ENCODE measurements at regions not wholly inside any gene's neighbourhood (a gene's known extent, or its start where the extent isn't known, plus 50 kb on each side); places are given as distances from the start of the nearest gene placed in this dataset.

DNA sequence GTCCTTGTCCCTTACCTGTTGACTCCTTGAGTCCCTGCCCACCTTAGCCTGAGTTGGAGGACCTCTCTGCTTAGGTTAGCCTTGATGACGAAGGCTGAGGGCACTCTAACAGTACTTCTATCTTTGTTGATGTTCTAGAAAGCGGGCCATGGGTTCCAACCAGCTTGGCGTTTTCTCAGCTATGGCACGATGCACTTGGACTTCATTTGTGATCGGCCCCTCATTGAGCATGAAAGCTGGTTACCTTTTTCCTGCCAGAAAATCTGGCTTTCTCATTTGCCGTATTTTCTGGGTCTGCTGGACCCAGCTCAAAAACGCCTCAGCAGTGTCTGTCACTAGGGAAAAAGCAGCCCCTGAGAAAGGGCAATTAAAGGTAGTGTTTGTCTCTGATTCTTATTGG, 290.8 kb downstream of the EMP1 start:
- no peak for DNase-seq

DNA sequence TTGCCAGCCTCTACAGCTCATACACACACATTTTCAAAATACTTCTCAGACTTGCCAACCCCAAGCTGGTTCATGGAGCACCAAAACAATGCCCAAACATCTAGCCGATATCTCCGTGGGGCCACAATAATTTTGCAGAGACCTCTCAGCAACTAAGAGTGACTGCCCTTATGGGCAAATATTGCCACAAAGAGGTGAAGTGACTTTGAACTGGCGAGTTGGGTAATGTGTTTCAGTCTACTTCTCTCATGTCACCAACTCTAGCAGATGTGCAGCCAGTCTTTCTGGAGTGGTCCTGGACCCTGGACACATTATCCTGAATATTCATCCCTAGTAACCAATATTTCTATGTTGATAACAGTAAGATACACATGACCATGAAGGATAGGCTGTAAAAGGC, 290.3 kb downstream of the EMP1 start:
- DNase-seq = no peak

GRCh38 chr12:13478650-13479181, 282.2 kb downstream of the EMP1 start:
- no peak for DNase-seq

GRCh38 chr12:13474381-13474780, 277.9 kb downstream of the EMP1 start:
- DNase-seq = no peak

- DNase-seq = no peak
Observed at GRCh38 chr12:13472690-13473089, 276.2 kb downstream of the EMP1 start.

GRCh38 chr12:13471471-13471870, 274.9 kb downstream of the EMP1 start:
- DNase-seq = no peak

DNA sequence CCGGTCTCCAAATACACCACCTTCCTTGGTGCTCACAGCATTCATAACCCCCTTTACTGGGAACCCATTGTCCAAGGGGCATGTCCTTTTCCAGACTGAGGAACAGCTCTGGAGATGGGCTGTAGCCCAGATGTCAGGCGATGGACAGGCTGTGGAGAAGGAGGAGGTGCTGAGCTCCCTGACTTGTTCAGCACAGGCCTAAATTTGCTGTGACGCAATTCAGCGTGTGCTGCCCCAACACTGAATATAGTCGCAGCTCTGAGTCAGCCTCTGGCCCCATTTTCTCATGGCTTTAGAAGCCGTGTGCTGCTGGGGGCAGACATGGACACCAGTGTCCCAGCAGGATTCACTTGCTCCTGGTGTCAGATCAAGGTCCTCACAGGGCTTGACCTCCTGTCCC, 269.1 kb downstream of the EMP1 start:
- no peak for DNase-seq

GRCh38 chr12:13463189-13463588, 266.7 kb downstream of the EMP1 start:
- DNase-seq = no peak

- no peak for DNase-seq
Observed at GRCh38 chr12:13462450-13462849, 265.9 kb downstream of the EMP1 start.

- no peak for DNase-seq
Observed at GRCh38 chr12:13455778-13456144, 259.2 kb downstream of the EMP1 start.

DNA sequence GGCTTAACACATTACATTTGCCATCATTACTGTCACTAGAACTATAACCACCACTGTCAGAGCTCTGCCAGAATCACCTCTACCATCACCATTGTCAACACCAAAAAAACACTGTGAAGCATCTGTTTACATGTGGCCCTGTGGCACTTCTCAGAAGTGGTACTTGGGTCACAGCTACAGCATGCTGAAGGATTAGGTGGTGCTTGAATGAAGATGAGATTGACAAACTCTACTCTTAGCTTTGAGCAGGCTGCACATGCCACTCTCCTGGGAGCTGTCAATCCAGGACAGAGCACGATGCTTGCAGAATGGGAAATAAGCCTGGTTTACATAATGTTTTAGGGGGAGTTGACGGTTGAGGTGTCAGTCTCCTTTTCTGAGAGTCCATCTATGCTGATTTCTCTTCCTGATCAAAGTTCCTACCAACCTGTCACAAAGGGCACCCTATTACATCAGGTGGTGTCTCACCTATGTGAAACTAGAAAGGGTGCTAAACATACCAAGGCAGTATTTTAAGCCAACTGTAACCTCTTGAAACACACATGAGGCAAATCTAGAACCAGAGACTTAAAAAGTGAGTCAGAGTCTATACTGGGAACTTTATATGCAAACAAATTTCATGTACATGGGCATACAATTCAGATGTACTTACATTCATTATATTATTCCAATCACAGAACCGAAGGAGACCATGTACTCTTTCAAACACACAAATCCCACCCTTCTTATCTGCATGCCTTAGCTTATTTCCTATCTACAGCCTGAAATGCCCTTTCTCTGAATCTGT, 258.7 kb downstream of the EMP1 start:
- DNase-seq = no peak

DNA sequence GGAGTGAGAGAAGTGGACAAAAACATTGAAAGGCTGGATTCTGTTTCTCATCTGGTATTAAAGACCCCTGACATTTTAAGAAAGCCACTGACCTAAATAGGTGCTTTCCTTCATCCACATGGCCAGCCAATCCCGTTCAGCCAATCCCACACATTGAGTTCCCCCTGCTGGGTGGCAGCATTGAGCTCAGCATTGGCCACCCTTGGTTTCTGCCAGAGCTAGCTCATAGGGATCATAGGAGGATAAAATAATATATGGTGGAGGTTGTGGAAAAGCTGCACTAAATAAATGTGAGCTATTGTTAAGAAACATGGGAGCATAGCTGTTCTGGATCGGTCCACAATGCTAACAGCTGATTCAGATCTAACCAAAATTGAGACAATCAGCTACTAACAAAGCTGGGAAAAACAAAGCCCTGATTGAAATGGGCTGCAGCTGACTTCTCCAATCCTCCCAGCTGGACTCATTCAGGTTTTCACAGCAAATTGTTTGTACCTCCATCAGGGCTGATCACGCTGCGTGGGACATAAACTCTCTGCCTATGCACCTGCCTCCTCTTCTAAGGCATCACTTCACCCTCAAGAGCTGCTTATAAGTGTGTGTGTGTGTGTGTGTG, 256.5 kb downstream of the EMP1 start:
- no peak for DNase-seq

GRCh38 chr12:13451776-13452175, 255.2 kb downstream of the EMP1 start:
- no peak for DNase-seq

- no peak for DNase-seq
Observed at GRCh38 chr12:13450231-13451080, 253.9 kb downstream of the EMP1 start.

DNA sequence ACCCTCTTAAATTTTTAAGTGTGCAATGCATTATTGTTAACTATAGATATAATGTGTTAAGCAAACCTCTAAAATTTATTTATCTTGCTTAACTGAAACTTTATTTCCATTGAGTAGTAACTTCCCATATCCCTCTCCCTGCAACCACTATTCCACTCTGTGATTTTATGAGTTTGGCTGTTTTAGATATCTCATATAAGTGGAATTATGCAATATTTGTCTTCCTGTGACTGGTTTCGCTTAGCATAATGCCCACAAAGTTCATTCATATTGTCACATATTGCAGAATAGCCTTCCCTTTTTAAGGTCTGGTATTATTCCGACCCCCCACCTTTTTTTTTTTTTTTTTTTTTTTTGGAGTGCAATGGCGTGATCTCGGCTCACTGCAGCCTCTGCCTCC, 247.6 kb downstream of the EMP1 start:
- DNase-seq = no peak

DNA sequence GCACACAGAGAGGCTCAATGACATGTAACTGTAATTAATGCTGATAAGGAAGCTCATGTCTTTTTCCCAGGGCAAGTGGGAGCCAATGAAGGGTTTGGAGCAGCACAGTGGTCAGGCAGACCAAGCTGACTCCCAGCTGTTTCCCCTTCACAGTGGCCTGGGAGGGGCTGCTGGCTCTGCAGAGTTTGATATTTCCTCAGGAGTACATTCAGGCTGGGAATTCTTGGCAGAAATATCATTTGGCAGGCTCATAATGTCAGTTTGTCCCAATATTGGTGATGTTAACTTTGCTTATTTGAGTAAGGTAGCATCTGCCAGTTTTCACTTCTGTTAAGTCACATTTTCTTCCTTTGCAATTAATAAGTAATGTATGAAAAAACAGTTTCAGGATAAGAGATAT, 247.0 kb downstream of the EMP1 start:
- no peak for DNase-seq

DNA sequence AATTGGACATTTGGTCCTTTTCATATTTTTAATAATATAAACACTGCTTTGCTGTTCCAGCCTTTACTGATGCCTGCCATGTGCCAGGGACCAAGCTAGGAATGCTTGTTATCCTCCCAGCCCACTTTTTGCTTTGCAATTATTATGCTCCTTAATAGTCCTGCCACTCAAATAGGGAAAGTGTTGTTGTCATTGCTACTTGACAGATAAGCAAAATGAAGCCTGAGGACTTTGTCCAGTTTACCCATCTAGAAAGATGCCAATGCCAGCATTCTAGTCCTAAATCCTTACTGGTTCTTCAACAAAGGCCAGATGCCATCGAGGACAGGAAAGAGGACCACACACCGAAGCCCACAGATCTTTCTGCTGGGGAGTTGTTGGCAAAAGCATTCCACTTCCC, 246.5 kb downstream of the EMP1 start:
- DNase-seq = no peak

GRCh38 chr12:13442457-13442856, 245.9 kb downstream of the EMP1 start:
- DNase-seq = no peak

GRCh38 chr12:13440844-13441243, 244.3 kb downstream of the EMP1 start:
- no peak for DNase-seq

DNA sequence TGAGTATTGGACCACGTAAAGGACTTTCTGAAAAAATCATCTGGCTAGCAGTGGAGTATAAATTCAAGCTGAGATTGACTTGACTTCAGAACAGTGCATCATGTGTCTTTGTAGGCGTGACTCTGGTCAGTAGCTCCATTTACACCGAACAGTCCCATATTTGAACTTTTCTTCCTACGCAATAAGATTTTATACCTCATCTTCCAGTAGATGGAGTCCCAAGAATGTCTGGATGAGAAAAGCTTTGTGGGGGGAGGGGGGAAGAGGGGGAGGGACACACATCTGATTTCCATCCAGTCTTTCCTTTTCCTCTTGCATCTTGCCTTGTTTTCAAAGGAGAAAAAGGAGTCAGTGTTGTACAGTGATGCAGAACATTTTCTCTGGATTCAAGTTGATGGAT, 241.0 kb downstream of the EMP1 start:
- no peak for DNase-seq

- no peak for DNase-seq
Observed at GRCh38 chr12:13436696-13437391, 240.3 kb downstream of the EMP1 start.

GRCh38 chr12:13436182-13436581, 239.7 kb downstream of the EMP1 start:
- DNase-seq = no peak

Data from activated CD4-positive, alpha-beta T cell treated with anti-CD3 and anti-CD28 coated beads for 4 hours (primary cell).